GM21786 (cell line): ENCODE measurements at regions not wholly inside any gene's neighbourhood (a gene's known extent, or its start where the extent isn't known, plus 50 kb on each side); places are given as distances from the start of the nearest gene placed in this dataset.

ENCODE experiments used
- ATAC-seq: cut with Tn5 transposase; IDR thresholded peaks from one replicate; pipeline ENCODE4 v1.9.1; 2021; ENCODE audit not compliant: unreplicated experiment

DNA sequence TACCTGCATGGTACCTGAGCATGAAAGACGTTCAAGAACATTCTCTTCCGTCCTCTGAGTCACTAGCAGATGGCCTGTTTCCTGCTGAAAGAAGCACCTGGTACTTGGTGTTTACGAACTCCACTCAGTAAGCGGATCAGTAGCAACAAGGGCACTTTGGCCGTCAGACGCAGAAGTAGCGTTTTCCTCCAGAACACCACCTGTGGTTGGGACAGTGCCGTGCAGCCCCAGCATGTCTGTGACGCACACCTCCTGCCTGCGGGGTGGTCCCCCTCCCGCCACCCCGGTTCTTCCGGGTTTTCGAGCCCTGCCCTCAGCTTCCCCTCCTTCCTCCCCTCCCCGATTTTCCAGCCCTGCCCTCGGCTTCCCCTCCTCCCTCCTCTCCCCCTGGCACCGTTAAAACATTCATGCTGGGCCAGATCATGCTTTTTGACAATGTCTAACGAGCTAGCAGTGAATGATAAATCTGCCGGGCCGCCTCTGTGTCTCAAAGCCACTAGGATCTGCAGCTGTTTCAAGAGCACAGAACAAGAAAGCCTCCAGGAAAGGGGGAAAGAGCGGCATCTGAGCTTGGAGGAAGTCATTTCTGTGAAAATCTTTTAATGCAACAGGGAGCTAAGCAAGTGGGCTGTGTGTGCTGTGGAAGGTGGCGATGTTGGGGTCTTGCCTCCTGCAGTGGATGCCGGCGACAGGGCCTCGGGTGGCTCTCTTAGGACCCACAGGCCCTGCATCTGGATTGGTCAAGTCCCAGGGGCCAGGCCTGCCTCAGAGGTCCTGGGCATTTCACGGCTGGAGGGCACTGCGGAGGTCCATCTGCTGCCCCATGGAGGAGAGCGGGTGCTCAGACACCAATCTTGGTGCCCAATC lies 207.9 kb downstream of the ERMARD start:
- ATAC-seq = peak; percentile 88

- ATAC-seq = no peak
Measured at GRCh38 chr6:169958510-169958909, 207.1 kb downstream of the ERMARD start.

- ATAC-seq = no peak
Measured at GRCh38 chr6:169957351-169957963, 206.0 kb downstream of the ERMARD start.

GRCh38 chr6:169956580-169956979 lies 205.2 kb downstream of the ERMARD start:
- ATAC-seq = no peak

DNA sequence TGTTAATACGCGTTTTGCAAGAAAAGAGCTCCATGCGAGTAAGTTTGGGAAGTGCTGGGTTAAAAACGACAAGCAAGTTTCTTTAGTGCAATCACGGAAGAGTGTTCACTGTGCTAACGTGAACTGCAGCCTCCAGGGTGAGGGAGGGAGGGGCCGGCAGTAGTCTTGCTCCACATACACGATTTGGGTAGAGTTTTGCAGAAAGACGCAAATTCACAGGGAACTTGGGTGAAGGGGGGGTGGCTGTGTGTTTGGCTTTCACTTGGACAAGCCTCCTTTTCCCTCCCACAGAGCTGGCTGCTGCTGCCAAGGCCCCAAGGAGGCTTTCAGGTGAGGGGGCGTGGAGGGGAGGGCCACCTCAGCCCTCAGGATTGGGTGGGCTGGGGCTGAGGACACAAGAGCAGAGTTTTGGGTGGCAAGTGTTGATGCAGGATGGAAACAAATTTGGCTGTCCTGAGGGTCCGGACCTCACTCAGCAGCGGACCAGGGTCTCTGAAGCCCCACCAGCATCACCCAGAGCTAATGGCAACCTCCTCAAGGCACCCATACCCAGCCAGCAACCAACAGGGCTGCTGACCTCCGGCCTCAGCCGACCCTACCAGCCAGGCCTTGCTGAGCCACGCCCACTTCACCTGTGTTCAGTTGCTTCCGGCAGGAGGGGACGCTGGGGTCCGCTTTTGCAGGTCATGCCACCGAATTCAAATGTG lies 204.5 kb downstream of the ERMARD start:
- no peak for ATAC-seq

DNA sequence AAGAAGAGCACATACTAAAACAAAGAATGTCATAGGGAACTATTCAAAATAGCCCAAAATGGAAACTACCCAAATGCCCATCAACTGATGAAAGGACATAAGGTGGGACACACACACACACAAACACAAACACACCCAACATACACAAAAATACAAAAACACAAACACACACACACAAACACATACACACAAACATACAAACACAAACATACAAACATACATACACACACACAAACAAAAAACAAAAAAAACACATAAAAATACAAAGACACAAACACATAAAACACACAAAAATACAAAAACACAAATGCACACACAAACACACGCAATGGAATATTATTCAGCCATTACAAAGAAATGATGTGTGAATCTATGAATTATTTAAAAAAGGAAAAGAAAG lies 203.6 kb downstream of the ERMARD start:
- no peak for ATAC-seq

GRCh38 chr6:169953686-169954085 lies 202.3 kb downstream of the ERMARD start:
- no peak for ATAC-seq

DNA sequence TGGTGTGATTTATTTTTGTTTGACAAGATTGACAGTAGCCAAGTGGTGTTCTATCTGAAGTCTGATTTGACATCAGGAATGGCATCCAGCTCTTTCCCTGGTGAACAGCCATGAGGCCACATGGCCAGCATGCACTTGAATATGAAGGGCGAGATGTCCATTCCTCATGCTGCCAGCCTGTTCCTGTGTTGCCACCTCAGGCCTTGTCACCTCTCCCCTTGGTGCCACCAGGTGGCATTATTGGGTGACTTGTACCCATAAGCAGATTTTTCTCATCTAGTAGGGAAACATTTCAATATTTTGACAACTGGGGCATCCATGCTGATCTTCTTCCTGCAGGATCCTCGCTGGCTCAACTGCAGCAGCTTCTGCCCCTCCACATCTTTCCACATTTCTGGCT lies 199.1 kb downstream of the ERMARD start:
- no peak for ATAC-seq

DNA sequence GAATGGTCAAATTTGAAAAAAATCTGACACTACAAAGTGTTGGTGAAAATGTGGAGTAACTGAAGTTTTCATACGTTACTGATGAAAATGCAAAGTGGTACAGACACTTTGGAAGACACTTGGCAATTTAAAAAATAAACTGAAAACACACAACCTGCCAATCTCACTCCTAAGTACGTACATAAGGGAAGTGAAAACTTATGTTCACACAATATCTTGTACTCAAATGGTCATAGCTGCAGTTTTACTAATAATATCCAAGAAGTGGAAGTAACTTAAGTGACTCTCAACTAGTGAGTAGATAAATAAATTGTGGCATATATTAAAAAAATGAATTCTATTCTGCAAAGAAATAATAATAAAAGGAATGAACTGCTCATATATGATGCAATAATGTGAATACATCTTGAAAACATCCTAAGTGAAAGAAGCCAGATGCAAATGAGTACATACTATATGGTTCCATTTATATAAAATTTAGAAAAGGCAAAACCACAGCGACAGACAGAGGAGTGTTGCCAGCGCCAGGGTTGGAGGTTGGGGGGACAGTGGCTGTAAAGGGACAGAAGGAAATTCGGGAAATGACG lies 198.2 kb downstream of the ERMARD start:
- no peak for ATAC-seq

DNA sequence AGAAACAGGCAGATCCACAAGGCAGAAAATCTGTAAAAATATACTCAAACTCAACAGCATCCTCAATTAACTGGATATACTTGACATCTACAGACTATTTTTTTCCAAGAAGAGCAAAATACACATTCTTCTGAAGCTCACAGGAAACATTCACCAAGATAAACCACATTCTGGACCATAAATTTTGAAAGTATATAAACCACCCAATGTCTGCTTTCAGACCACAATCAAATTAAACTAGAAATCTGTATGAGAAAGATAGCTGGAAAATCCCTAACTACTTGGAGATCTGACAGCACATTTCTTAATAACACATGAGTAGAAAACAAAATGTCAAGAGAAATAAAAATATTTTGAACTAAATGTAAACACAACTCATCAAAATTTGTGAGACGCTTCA lies 195.5 kb downstream of the ERMARD start:
- ATAC-seq = no peak

GRCh38 chr6:169945117-169945516 lies 193.7 kb downstream of the ERMARD start:
- no peak for ATAC-seq

DNA sequence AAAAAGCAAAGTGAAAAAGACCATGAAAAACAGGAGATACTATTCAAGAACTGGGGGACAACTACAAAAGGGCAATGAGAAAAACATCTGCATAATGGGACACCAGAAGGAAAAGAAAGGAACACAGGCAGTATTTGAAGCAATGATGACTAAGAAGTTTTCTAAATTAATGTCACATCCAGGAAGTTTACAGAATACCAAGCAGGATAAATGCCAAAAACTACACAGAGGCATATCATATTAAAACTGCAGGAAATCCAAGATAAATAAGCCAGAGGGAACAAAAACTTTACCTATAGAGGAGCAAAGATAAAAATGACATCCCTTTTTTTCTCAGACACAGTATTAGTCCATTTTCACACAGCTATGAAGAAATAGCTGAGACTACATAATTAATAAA lies 193.0 kb downstream of the ERMARD start:
- ATAC-seq = no peak

DNA sequence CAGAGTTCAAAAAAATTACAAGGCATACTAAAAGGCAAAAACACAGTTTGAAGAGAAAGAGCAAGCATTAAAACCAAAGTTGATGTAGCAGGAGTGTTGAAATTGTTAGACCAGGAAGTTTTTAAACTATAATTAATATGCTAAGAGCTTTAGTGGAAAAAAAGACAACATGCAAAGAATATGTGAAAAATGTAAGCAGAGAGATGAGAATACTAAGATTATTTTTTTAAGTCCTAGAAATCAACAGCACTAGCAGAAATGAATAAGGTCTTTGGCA lies 192.6 kb downstream of the ERMARD start:
- no peak for ATAC-seq

- no peak for ATAC-seq
Measured at GRCh38 chr6:169943241-169944060, 192.0 kb downstream of the ERMARD start.

DNA sequence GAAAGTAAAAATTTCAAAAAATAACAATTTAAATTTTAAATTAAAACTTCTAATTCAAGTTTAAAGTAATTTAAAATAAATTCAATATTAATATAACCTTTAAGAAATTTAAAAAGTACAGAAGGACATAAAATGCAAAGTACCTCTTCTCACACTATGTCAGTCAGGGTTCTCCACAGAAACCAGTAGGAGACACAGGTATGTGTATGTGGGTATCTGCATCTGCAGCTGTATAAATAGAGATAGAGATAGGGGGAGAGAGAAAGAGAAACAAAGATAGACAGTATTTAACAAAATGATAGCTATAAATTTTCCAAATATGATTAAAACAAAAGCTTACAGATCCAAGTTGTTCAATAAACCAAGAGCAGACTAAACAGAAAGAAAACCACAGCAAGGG lies 190.8 kb downstream of the ERMARD start:
- ATAC-seq = no peak

DNA sequence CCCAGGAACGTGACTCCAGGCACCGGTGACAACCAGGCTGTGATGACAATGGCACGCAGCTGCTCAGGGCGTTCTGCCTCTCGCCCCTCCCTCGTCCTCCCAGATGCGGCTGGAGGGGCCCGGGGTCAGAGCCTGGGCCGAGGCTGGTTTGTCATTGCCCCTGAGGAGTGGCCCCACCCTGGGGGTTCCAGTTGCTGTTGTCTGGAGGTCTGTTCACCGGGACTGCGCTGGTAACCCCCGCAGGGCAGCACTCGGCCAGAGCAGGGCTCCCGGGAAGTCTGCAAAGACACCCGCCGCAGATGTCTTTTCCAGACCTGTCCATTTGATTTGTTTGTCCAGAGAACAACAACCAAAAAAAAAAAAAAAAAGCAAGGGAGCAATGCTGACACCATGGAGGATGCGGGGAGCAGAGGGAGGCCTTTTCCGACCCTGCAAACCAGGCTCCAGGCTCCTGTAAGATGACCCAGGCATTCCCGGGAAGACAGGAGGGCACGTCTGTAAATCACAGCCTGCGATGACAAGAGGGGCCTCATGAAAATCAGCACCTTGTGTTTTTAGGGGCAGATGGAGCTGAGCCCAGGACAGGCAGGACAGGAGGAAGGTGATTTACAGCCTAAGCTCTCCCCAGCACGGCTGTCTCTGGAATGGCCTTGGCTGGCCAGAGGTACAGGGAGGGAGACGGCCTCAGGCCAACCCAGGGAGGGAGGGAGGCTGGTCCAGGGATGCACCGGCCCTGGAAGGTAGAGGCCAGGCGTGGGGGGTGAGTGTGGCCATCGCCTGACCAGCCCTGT lies 189.3 kb downstream of the ERMARD start:
- no peak for ATAC-seq

DNA sequence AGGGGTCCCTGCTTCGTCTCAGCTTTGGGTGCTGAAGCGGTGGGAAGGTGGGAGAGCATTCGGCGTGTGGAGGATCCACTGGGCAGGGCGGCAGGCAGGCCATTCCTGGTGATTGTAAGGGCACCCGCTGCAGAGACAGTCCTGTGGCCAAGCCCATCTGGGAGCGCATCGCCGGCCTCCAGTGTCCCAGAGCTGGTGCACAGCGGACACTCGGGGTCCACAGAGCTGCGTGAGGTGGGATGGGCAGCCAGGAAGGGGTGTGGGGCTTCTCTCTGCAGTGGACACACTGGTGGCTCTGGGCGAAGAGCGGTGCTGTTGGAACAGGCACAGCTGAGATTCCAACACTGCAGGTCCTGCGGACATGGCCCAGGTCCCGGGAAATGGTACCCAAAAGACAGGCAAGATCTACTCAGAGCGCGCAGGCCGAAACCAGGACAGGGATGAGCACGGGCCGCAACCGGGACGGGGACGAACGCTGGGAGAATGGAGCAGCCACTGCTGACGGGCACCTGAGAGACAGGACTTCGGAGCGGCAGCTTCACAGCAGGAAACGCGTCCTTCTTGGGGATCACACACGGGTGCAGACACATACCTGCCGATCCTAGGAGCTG lies 188.2 kb downstream of the ERMARD start:
- ATAC-seq = no peak

DNA sequence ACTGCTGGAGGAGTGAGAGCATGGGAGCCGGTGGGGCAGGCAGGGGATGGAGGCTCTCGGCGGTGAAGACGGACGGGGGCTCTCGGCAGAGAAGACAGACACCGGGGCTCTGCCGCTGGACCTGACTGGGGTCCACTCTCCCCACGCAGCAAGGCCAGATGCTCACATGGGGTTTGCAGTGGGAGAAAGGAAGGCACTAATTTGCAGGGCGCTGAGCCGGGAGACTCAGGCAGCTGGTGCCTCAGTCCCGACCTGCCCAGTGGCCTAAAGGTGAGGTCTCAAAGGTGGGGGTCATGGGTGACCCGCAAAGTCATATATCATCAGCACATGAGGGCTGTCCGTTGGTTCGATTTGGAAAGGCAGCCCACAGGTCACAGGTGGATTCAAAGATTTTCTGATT lies 187.3 kb downstream of the ERMARD start:
- ATAC-seq = no peak

DNA sequence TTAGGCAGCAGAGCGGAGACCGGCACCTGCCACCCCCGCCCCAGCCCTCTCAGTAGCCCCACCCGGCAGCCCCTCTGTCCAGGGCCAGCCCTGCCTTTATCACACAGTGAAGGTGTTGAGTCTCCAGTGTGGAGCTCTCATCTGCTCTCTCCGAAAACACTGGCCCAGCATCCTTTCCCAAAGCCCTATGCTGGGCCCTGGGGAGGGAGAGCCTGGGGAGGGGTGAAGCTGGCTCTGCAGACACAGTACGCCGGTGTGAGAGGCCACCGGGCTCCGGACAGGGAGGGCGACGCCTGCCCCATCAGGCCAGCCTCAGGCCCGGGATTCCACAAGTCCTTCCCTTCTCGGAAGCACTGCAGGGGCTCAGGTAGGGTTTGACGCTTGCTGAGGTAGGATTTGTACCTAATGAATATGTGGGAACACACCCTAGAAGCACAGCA lies 186.9 kb downstream of the ERMARD start:
- no peak for ATAC-seq
